HG03571 (cell line): ENCODE measurements at regions not wholly inside any gene's neighbourhood (a gene's known extent, or its start where the extent isn't known, plus 50 kb on each side); places are given as distances from the start of the nearest gene placed in this dataset.
"Not testable (repeated sequence)": the region's sequence is repeated elsewhere in the genome, so short reads cannot be mapped to it uniquely, and the experiment has no call there.

Experiments
- ATAC-seq: cut with Tn5 transposase; IDR thresholded peaks from one replicate; pipeline ENCODE4 v1.9.1; 2021; ENCODE audit not compliant: unreplicated experiment

- not testable (repeated sequence) for ATAC-seq
Measured at GRCh38 chr9:68593760-68594159, 53.1 kb upstream of the TMEM252 start.

GRCh38 chr9:68595868-68596267 is 55.2 kb upstream of the TMEM252 start:
- ATAC-seq = no peak

- ATAC-seq = no peak
Measured at GRCh38 chr9:68597362-68597997, 56.8 kb upstream of the TMEM252 start.

GRCh38 chr9:68599826-68600225 is 59.1 kb upstream of the TMEM252 start:
- ATAC-seq = no peak

GRCh38 chr9:68601081-68601480 is 60.4 kb upstream of the TMEM252 start:
- ATAC-seq = no peak

- ATAC-seq = no peak
Measured at GRCh38 chr9:68603371-68603770, 62.7 kb upstream of the TMEM252 start.

GRCh38 chr9:68608763-68609162 is 68.1 kb upstream of the TMEM252 start:
- no peak for ATAC-seq

- no peak for ATAC-seq
Measured at GRCh38 chr9:68609901-68610415, 69.3 kb upstream of the TMEM252 start.

- ATAC-seq = no peak
Measured at GRCh38 chr9:68614121-68614520, 73.4 kb upstream of the TMEM252 start.

GRCh38 chr9:68617011-68617410 is 76.3 kb upstream of the TMEM252 start:
- ATAC-seq = not testable (repeated sequence)

GRCh38 chr9:68619072-68619471 is 78.4 kb upstream of the TMEM252 start:
- ATAC-seq = no peak

GRCh38 chr9:68619636-68620035 is 79.0 kb upstream of the TMEM252 start:
- ATAC-seq = no peak

- no peak for ATAC-seq
Measured at GRCh38 chr9:68625559-68625958, 79.5 kb upstream of the PIP5K1B start.

- ATAC-seq = no peak
Measured at GRCh38 chr9:68626526-68626925, 78.5 kb upstream of the PIP5K1B start.

GRCh38 chr9:68627104-68627503 is 77.9 kb upstream of the PIP5K1B start:
- ATAC-seq = no peak

GRCh38 chr9:68627594-68627993 is 77.4 kb upstream of the PIP5K1B start:
- no peak for ATAC-seq

- ATAC-seq = no peak
Measured at GRCh38 chr9:68629042-68629441, 76.0 kb upstream of the PIP5K1B start.

- ATAC-seq = no peak
Measured at GRCh38 chr9:68631811-68632210, 73.2 kb upstream of the PIP5K1B start.

- ATAC-seq = no peak
Measured at GRCh38 chr9:68637020-68637419, 68.0 kb upstream of the PIP5K1B start.

- not testable (repeated sequence) for ATAC-seq
Measured at GRCh38 chr9:68639261-68639660, 65.8 kb upstream of the PIP5K1B start.

- no peak for ATAC-seq
Measured at GRCh38 chr9:68640421-68641089, 64.5 kb upstream of the PIP5K1B start.
